ENCODE measurements at regions not wholly inside any gene's neighbourhood (a gene's known extent, or its start where the extent isn't known, plus 50 kb on each side); places are given as distances from the start of the nearest gene placed in this dataset.

GRCh38 chr14:83780321-83780720, 1749.6 kb upstream of the FLRT2 start:
- DNase-seq: no peak

- no peak for DNase-seq
Observed at GRCh38 chr14:83798421-83798820, 1731.5 kb upstream of the FLRT2 start.

- DNase-seq: no peak
Observed at GRCh38 chr14:83799233-83799632, 1730.7 kb upstream of the FLRT2 start.

- DNase-seq: no peak
Observed at GRCh38 chr14:83814896-83815295, 1715.0 kb upstream of the FLRT2 start.

- DNase-seq: no peak
Observed at GRCh38 chr14:83816761-83817160, 1713.2 kb upstream of the FLRT2 start.

GRCh38 chr14:83825843-83826242, 1704.1 kb upstream of the FLRT2 start:
- DNase-seq: no peak

GRCh38 chr14:83826838-83827237, 1703.1 kb upstream of the FLRT2 start:
- DNase-seq: no peak

GRCh38 chr14:83827383-83827782, 1702.6 kb upstream of the FLRT2 start:
- DNase-seq: no peak

GRCh38 chr14:83828406-83828805, 1701.5 kb upstream of the FLRT2 start:
- no peak for DNase-seq

- DNase-seq: no peak
Observed at GRCh38 chr14:83830316-83830715, 1699.6 kb upstream of the FLRT2 start.

GRCh38 chr14:83838226-83838625, 1691.7 kb upstream of the FLRT2 start:
- no peak for DNase-seq

- peak; percentile 66 for DNase-seq
Observed at GRCh38 chr14:83842547-83842946, 1687.4 kb upstream of the FLRT2 start.

GRCh38 chr14:83847102-83847501, 1682.8 kb upstream of the FLRT2 start:
- no peak for DNase-seq

- DNase-seq: no peak
Observed at GRCh38 chr14:83850092-83850491, 1679.9 kb upstream of the FLRT2 start.

GRCh38 chr14:83856334-83856733, 1673.6 kb upstream of the FLRT2 start:
- no peak for DNase-seq

- DNase-seq: no peak
Observed at GRCh38 chr14:83860631-83861155, 1669.3 kb upstream of the FLRT2 start.

- no peak for DNase-seq
Observed at GRCh38 chr14:83863042-83863774, 1666.7 kb upstream of the FLRT2 start.

- DNase-seq: no peak
Observed at GRCh38 chr14:83864106-83864505, 1665.8 kb upstream of the FLRT2 start.

GRCh38 chr14:83867566-83868225, 1662.2 kb upstream of the FLRT2 start:
- DNase-seq: peak; percentile 59

GRCh38 chr14:83870546-83871270, 1659.2 kb upstream of the FLRT2 start:
- DNase-seq: no peak

- no peak for DNase-seq
Observed at GRCh38 chr14:83873669-83874068, 1656.3 kb upstream of the FLRT2 start.

- DNase-seq: no peak
Observed at GRCh38 chr14:83874662-83875061, 1655.3 kb upstream of the FLRT2 start.

GRCh38 chr14:83883732-83884131, 1646.2 kb upstream of the FLRT2 start:
- no peak for DNase-seq

GRCh38 chr14:83885837-83886293, 1644.1 kb upstream of the FLRT2 start:
- DNase-seq: no peak
